HG03521 (cell line): ENCODE measurements at regions not wholly inside any gene's neighbourhood (a gene's known extent, or its start where the extent isn't known, plus 50 kb on each side); places are given as distances from the start of the nearest gene placed in this dataset.

Experiments used
- ATAC-seq: cut with Tn5 transposase; IDR thresholded peaks from one replicate; pipeline ENCODE4 v1.9.1; 2021; ENCODE audit warnings: mild to moderate bottlenecking, moderate library complexity; ENCODE audit not compliant: unreplicated experiment

DNA sequence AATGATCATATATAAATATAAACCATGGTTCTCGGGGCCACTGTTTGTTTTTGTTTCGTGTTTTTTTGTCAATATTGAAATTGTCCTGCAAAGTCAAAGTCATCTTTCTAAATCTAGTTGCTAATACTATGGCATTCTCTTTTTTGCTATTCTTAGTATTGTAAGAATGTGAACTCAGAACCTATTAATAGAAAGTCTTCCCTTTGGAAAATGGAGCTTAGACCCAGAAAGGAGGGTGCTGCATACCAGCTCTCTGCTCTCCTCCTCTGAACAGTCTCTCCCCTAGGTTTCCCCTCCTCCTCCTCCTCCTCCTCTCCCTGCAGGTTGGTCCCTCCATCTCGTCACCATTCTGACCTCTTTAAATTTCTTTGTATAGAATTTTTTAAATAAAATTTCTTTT, 150.4 kb upstream of the CCN2 start:
- no peak for ATAC-seq

DNA sequence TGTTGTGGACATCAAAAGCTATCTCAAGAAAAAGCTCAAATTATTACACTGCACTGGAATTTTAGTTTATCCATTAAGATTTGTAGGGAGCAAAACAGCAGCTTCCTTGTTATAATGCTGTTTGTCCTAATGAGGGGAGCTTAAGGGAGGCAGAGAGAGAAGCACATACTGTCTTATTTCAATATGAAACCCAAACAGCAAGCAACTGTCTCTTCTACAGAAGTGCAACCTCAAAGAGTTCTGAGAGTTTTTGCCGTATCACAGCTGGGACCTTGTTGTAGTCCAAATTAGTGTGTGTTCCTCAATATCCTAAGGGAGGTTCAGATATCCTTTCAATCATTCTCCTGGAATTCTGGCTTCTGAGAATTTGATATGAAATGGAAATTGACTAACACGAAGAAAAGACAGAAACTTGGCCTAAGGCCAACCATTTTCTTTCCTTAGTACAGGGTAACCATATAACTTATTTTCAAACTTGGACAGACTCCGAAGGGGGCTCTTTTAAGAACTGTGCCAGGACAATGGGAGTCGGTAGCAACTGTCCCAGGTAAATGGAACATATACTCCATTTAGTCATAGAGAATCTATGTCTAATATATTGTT, 149.3 kb upstream of the CCN2 start:
- no peak for ATAC-seq

DNA sequence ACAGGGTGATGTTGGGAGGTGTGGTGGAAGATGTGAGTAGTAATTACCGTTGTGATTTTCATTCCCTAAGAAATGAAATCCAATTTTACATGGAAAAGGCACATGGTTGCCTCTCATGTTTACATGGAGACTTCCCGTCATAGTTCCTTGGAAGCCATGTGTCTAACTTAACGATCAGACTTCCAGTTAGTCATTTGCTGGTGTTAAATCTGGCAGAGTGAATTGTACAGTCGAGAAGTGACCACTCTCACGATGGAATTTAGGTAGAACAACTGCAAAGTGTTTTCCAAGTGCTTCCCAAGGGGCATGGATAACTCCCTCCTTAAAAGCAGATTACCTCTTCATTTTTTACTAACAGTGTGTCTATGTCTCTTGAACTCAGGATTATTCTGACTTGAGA, 145.8 kb upstream of the CCN2 start:
- ATAC-seq: no peak

DNA sequence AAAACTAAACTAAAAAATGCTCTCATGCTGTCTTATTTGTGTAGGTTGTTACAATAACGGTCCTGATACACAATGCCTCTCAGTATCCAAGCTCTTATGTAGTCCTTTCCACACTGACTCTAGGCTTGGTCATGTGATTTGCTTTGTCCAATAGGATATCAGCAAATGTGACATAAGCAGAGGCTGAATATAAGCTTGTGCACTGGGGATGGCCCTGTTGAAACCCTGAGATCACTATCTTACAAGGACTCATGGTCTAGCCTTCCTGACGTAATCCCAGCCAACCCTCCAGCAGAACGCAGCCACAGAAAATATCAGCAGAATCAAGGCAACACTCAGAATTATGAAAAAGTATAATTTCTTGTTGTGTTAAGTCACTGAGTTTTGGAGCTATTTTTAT, 145.1 kb upstream of the CCN2 start:
- ATAC-seq: no peak

DNA sequence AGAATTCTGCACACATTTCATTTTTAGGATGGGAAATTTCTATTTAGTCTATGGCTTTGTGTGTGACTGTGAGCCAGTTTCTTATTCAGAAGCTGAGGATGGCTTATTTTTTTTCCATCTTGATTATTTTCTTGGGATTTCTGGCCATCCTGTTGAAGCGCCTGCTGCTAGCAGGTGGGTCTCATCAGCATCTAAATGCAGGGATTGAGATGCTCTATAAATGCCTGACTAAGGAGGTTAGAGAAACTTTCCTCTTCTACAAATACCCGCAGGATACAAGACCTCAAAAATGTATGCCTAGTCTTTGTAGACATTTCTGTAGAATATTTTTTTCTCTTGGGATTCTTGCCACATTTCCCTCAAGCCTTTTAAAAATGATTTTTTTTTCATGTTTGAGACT, 138.0 kb upstream of the CCN2 start:
- no peak for ATAC-seq

DNA sequence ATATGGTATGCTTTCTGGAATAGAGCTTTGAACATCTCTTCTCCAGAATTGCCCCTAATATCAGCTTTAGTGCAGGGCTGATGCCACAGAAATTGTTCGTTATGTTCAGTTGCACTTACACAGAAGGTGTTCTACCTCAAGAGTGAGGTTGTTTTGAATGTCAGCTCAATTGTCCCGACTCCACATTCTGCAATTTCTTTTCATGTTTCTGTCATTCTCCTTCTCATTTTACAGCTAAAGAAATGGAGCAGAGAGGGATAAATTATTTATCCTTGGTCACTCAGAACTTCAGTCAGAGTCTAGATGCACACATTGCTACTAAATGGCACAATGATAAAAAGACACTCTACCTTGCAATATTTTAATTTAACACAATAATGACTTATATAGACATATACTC, 137.0 kb upstream of the CCN2 start:
- no peak for ATAC-seq

- ATAC-seq: no peak
Observed at GRCh38 chr6:132087391-132087790, 136.2 kb upstream of the CCN2 start.

GRCh38 chr6:132085731-132086130, 134.6 kb upstream of the CCN2 start:
- no peak for ATAC-seq

GRCh38 chr6:132084811-132085509, 133.8 kb upstream of the CCN2 start:
- peak; percentile 76 for ATAC-seq

DNA sequence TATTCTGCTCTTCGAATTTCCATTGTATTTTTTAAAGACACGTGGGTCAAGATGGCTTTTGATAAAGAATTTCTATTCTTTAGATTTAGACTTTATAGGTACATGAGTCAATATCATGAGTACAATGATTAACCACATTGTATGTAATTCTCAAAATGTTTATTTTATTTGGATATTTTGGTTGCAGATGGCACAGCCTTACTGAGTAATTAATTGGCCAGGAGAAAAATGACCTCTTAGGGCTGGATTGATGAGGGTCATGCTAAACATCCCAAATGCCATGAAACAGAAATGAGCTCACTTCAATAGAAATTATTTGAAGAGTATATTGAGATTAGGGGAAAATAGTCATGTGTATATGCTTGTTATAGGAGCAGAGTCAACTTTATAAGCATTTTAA, 131.2 kb upstream of the CCN2 start:
- ATAC-seq: no peak

GRCh38 chr6:132081338-132081737, 130.2 kb upstream of the CCN2 start:
- no peak for ATAC-seq

GRCh38 chr6:132079286-132079685, 128.1 kb upstream of the CCN2 start:
- ATAC-seq: no peak

DNA sequence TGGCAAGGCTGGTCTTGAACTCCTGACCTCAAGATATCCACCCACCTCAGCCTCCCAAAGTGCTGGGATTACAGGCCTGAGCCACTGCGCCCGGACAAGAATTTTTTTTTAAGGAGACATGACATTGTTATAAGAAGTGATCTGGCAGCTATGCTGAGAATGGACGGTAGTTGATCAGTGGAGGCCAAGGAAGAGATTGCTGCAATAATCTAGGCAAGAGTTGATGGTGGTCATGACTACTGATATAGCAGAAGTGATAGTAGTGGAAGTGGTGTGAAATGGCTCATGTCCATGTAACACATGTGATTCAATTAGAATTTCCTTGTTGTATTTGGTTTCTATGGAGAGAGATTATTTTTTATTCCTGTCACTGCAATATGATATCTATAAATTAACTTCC, 125.3 kb upstream of the CCN2 start:
- ATAC-seq: no peak

DNA sequence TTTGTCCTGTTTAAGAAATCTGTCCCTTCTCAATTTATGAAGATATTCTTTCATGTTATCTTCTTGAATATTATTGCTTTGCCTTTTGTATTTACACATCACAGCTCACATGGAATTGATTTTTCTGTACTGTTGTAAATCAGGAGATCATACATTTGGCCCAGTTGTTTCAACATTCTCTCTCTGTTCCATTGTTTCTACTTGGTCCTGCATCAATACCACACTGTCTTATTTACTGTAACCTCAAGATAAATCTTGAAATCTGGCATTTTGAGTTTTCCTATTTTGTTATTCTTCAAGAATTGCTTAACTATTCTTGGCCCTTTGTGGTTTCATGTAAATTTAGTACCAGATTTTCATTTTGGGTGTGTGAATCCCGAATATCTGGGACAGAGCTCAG, 121.7 kb upstream of the CCN2 start:
- no peak for ATAC-seq

GRCh38 chr6:132072271-132072670, 121.1 kb upstream of the CCN2 start:
- no peak for ATAC-seq

- no peak for ATAC-seq
Observed at GRCh38 chr6:132070356-132070755, 119.2 kb upstream of the CCN2 start.

GRCh38 chr6:132068766-132069165, 117.6 kb upstream of the CCN2 start:
- no peak for ATAC-seq

- ATAC-seq: no peak
Observed at GRCh38 chr6:132067286-132067685, 116.1 kb upstream of the CCN2 start.

DNA sequence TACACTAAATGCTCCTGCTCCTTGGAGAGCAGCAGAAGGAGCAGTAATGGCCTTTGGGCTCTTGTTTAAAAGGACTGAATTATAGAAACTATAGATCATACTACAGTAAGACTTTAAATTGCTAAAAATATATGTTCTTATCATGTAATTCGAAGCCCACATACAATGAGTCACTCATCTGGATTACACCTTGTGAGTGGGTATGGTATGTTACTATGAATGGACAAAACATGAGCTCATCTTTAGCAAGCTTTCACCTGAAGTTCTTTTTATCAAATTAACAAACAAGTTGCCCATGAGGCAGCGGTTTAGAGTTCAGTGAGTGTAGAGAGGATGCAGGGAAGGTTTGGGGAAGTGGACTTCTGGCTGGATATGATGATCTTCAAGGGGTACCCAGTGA, 114.4 kb upstream of the CCN2 start:
- no peak for ATAC-seq

GRCh38 chr6:132063738-132064137, 112.6 kb upstream of the CCN2 start:
- ATAC-seq: no peak

GRCh38 chr6:132063204-132063603, 112.0 kb upstream of the CCN2 start:
- ATAC-seq: no peak

- ATAC-seq: no peak
Observed at GRCh38 chr6:132062626-132063025, 111.5 kb upstream of the CCN2 start.

DNA sequence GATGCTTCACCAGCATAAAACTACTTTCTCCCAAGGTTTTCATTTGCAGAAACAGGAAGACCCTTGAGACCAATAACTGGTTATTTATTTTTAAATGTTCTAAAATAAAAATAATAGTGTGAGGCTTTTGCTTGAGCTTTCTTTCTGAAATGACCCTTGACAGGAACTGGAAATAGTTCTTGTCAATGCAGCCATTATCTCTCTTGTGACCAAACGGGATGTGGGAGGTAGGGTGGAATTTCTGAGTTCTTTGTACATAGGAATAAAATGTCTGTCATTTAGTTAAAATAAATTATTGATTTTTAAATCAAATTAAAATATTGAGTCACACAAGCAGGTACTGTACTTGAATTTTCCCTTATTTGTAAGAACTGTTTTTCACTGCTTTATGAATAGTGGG, 110.2 kb upstream of the CCN2 start:
- ATAC-seq: no peak
